ENCODE measurements at regions not wholly inside any gene's neighbourhood (a gene's known extent, or its start where the extent isn't known, plus 50 kb on each side); places are given as distances from the start of the nearest gene placed in this dataset.
"Not testable (repeated sequence)": the region's sequence is repeated elsewhere in the genome, so short reads cannot be mapped to it uniquely, and the experiment has no call there.

DNA sequence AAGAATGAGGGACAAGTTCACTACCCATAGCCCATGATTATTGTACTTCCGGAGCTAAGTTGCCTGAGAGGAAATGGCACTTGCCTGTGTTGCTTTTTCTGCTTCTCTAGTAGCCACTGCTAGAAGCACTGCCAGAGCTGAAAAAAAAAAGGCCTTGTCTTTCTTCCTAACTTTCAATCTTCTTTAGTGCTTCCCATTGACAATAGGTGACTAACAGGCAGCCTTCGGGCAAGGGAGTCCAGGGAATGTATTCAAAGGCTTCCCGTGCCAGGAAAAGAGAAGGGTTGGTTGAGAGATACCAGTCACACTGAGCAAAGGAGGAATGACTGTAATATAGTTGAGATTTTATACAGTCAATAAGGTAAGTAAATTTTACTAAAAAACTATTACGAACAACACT lies 242.0 kb downstream of the CALCRL start:
- no peak for DNase-seq (ENCODE audit: low read depth)

DNA sequence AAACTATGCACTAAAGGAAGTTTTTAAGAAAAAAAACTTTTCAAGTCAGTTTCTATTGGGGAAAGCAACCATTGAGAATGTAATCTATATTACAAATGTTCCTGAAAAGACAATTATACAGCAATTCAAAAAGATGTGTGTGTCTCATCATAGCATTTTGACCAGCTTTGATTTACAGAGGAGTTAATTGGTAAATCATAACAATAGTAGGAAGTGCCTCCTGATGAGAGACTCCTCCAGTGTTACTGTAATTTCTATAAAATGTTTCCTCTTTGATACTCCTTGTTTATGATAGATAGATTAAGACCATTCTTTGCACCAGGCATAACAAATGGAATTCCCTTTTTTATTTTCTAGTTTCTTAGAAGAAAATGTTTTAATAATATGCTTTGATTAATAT lies 249.9 kb downstream of the CALCRL start:
- no peak for DNase-seq (ENCODE audit: low read depth)

DNA sequence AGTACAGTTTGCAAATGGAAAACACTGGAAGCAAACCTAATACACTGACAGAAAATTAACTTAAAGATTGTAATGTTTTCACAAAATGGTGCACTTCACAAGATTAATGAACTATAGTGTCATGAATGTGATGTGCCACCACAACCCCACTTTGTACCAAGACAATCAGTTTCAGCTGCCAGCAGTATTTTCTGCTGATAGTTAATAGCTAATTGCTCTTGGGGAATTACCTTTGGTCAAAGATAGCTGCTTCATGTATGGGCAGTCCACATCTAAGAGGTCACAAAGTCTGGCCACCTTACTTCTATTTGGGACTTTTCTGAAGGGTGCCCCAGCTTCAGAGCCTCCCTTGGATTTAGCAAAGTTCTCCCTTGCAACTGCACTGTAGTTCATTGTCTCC lies 254.0 kb downstream of the CALCRL start:
- DNase-seq (ENCODE audit: low read depth): no peak

DNA sequence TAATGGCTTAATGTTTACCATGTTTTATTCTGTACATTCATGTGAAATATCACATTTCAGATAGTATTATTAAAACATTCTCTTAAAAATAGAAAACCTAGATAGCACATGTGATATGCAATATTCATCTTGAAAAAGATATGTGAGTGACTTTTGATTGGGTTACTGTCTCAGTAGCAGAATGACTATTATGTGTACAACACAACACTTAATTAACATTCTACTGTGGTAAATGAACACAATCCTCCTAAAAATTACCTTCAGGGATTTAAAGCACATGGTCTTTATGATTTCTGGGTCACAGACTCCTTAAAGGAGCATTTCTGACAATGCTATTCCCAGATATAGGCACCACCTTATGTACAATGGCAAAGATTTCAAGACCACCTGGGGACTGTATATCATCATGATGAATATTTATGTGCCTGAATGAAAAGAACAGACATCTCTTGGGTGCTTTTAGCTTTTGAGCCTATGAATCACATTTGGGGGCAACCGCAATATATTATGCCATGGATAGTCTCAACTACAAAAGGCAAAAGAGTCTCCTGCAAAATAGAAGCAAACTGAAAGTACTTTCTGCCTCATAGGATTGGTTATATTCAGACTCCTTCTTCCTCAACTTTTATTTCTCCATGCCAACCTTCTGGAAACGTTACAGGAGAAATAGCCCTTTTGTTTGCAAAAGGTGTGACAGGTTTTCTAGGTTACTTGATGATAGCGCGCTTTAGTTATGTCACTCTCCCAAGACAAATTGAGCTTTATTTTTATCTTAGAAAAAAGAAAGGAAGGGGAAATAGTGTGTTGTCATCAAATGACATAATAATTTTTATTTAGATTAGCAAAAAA lies 259.0 kb downstream of the CALCRL start:
- DNase-seq (ENCODE audit: low read depth): no peak

DNA sequence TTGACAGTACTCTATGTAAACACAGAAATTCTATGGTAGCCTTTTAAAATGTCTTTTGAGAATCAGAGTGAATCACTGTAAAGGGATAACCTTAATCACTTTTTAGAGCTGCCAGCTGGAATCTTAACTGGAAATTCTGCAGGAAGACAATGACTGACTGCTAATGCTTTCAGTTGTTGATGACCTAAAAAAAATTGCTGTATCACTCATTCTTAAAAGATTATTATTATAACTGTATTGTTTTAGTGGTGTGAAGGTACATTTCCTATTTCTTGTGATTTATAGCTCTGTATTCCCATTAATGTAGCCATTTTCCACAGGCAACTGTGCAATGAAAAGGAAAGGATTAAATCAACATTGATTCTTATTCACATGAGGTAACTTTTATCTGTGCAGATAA lies 260.5 kb downstream of the CALCRL start:
- no peak for DNase-seq (ENCODE audit: low read depth)

DNA sequence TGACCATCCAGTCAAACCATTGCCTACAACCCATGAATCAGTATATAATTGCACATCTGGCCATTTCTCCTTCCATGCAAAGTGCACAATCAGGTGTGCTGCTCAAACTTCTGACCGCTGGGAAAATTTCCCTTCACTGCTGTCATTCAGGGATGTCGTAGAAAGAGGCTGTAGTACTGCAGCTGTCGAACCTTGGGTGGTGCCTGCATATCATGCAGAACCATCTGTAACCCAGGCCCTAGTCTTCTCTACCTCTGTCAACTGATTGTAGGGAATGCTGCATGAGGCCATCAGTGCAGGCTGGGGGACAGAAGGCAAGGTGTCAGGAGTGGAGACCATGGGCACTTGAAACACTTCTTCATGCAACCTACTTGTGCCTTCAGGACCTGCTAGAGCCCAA lies 267.5 kb downstream of the CALCRL start:
- no peak for DNase-seq (ENCODE audit: low read depth)

DNA sequence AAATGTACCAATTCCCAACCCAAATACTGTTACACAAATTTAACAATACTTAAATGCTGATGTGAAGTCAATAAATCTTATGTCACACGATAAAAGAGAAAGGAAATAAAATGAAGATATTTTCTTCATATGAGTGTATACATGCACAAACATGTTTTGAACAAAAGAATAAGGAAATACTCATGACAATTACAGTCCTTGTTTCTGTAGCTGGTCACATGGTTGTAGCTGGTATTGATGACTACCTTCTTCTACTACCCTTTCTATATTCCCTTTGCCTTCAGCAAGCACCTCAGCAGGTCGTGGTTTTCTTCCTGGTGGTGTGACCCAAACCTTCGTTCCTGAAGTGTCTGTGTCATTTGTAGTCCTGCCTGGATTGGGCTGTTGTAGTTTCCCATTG lies 269.2 kb downstream of the CALCRL start:
- DNase-seq (ENCODE audit: low read depth): not testable (repeated sequence)

DNA sequence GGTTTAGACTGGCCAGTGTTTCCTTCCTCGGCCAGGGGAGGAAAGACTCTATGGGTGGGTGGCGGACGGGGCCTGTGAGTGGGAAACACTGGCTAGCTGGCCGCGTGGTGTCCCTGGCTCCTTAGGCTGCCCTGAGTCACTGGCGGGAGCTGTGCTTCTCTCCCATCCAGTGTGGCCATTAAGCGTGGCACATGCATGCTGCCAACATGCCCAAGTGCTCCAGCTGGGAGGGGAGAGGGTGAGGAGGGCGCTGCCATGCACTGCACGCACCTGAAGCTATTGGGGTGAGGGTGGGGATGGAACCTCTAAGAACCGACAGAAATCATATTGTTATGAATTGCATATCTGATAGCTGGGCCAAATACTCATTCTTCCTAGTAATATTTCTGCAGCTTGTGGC lies 270.8 kb downstream of the CALCRL start:
- no peak for DNase-seq (ENCODE audit: low read depth)

DNA sequence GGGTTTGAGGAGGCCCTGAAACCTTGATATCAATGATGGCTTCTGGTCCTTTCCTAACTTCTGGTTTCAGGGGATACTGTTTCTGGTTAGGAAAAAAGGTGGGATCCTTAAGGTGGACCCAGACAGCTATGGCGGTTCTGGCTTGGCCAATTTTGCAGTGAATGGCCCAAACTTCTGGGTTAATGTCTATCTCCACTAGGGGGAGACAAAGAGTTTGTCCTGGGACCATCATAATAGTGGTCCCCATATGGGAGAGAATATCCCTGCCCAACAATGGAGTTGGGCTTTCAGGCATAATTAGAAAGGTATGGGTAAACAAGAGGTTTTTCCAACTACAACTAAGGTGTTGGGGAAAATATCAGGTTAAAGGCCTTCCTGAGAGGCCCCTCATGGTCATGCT lies 273.5 kb downstream of the CALCRL start:
- no peak for DNase-seq (ENCODE audit: low read depth)

DNA sequence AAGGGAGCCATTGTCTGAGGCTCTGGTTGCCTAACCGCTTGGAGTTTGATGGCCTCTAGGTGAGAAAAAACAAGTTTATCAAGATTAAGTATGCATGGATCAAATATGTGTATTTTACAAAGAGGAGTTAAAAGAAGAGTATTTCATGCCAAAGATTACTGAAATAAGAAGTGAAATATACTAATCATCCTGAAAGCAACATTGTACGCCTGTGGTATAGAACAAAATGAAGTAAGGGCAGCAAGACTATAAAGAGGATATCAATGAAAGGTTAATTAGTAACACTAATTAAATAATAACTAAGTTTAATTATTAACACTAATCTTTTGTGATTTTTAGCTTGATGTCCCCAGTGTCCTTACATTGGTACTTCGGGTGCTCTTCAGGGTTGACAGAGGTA lies 276.7 kb downstream of the CALCRL start:
- no peak for DNase-seq (ENCODE audit: low read depth)

DNA sequence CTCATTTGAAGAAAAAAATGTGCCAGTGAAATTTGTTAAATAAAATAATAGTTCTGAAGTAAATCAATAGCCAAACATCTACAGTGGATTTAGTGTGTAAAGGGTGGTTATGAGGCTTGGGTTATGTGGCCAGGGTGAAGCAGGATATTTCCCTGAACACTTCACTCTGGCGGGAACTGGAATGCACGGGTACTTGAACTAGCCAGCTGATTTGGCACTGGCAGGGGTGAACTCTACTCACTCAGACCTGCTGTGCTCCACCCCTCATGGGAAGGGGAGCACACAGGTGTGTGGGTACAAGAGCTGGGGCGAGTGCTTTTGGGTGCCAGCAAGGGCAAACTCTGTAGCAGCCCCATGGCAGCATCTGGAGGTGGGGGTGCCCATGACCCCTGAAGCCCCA lies 278.2 kb downstream of the CALCRL start:
- no peak for DNase-seq (ENCODE audit: low read depth)

DNA sequence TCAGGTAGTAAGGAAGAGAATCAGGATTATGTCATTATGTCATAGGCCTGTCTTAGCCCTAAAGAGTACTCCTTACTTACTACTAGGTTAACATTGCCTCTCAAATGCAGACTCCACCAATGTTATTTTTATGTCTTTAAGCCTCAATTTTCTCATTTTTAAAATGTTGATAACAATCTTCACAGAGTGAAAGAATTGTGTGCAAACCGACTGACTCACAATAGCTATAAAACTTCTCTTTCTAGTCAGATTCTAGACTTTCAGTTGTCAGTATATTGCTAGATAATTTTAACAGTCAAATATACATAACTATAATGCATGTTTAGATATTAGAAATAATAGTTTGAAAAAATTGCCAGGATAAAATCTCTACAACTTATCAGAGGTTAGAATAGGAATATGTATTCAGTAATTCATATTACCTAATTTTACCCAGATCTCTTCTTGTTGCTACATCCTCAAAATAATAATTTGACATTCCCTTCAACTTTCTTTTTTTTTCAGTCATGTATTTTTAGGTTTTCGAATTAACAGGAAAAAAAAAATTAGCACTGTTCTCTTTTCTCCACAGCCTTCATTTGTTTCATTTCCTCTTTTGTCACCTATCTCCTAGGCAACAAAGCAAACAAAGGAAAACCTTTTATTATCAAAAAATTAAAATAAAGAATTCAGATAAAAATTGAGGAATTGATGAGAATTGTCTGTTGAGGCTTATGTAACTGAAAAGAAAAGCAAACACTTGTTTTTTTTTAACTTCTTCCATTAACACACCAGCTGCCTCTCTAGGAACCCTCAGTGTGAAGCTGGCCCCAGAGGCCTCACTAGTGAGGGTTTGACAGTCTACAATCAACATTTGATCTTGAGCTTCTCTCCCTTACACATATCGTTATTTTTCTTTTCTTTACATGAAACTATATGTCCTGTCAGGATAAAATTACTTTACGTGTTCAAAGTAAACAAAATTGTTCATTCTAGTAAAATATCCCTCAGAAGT lies 279.0 kb downstream of the CALCRL start:
- no peak for DNase-seq (ENCODE audit: low read depth)

DNA sequence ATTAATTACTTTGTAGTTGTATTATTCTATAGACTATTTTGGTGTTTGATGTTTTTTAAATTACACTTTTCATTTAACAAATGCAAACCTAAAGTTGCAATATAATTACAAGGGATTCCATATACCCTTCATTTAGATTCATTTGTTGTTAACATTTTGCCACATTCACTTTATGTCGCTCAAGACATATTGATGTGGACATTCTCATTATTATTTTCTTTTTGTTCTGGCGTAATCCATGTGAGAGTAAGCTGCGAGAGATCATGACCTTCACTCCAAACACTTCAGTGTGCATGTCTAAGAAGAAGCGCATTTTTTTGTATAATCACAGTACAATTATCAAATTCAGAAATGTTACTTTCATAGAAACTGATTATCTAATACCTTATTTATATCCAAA lies 280.6 kb downstream of the CALCRL start:
- DNase-seq (ENCODE audit: low read depth): no peak

DNA sequence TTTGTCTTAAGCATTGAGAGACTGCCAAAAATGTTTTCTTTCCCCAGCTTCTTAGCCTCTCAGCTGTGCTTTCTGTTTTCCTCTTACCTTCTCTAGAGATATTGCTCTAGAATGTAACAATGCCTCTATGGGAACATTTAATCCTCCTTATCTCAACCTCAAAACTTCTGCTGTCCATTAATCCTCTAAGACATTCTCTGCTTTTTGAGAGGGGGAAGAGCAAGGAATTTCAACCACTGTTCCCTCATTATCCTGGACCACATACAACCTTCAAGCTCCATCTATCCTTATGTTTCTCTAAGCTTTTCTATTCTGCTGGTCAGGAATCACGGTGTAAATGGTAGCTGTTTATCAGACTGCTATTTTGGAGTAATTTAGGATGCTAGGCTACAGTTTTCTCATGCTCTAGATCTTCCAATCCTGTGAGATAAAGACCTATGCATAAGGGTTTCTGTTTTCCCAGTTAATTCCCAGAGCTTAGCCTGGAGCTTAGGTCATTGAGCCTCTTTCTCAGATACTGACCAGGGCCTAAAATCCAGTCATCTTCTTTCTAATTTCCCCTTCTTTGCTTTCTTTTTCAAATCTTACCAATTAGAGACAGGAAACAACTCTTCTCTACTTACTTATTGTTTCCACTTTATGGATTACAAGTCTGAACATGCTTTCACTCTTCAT lies 282.0 kb downstream of the CALCRL start:
- DNase-seq (ENCODE audit: low read depth): no peak

DNA sequence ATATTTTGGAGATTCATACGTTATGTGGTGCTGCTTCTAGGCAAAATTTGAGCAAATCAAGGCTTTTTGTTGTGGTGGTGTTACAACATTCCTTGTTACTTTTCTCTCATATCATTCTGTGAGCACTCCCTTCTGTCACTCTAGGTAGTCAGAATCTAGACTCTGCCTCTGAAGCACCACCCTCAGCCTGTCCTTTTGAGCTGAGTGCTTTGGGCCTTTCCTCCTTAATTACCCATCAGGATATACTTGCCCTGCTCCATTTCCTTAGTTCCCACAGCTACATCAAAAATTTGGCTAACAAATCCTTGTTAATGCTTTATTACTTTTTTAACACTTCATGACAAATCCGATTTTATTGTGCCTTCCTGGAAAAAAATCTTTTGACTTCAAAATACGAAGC lies 289.6 kb downstream of the CALCRL start:
- no peak for DNase-seq (ENCODE audit: low read depth)

DNA sequence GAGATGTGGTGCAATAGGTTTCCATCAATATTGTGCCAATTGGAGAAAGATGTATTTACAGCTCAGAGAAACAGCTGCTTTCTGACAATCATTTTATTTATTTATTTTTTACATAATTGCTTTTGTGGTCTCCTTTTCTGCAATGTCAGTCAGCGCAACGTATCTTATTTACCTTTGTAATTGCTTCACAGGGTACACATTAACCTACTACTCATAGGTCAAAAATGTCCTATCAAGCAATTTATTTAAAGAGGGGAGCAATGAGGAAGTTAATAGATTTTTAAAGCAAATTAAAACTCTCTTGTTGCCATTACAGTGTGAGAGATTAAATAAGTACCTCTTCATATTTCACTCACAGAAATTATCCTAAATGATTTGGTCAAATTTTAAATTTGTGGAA lies 291.0 kb downstream of the CALCRL start:
- DNase-seq (ENCODE audit: low read depth): no peak

DNA sequence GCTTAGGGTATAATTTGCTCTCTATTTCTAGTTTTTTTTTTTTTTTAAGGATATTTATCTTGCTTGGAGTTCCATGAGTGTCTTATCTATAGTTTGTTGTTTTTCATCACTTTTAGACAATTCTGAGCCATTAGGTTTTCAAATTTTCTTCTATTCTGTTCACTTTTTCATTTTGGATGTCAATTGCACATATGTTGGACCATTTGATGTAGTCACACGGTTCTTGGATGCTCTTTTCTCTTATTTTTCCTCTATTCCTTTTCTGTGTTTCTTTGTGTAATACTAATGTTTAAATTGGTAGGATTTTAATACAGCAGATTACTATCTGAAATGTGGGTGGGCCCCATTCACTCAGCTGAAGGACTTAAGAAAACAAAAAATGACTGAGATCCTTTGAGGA lies 292.6 kb downstream of the CALCRL start:
- DNase-seq (ENCODE audit: low read depth): no peak

DNA sequence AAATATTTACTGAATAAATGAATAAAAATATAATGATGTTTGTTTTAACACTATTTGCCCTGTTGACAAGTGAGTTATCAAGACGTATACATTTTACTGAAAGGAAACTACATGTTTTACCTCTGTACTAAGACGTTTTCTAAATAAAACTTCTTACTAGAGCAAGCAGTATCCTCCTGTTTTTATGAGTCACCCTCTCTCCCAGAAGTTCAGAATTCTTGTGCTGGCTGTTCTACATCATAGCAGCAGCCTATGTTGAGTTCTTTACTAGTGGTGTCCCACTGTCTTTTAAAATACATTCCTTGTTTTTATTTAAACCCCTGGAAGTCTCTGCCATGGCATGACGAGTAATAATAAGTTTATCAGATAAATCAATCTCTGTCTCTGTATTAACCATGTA lies 297.4 kb downstream of the CALCRL start:
- DNase-seq (ENCODE audit: low read depth): no peak

DNA sequence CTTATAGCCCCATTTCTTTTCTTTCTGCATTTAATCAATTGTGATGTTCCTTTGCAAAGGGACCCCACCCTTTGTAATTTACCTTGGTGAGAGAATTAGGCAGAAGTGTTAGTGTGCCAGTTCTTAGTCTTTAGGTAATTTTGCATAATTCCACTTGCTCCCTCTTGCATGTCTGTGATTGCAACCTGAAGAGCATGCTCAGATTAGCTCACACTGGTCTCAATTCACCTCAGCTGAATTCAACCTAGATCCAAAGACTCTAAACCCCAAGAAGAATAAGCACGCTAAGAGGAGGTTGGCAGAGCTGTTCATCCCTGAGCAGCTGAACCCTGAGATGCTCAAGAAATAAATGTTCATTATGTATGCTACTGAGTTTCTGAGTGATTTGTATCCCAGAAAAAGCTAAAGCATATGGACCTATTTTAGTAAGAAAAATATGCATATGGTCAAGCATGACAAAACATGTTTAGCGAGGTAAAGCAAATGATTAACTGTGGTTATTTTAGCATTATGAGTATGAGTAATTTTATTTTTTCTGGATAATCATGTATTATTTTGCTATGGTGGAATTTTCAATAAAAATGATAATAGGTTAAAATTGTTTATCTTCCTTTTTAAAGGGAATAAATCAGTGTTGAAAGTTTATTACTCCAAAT lies 299.2 kb upstream of the ZSWIM2 start:
- no peak for DNase-seq (ENCODE audit: low read depth)

DNA sequence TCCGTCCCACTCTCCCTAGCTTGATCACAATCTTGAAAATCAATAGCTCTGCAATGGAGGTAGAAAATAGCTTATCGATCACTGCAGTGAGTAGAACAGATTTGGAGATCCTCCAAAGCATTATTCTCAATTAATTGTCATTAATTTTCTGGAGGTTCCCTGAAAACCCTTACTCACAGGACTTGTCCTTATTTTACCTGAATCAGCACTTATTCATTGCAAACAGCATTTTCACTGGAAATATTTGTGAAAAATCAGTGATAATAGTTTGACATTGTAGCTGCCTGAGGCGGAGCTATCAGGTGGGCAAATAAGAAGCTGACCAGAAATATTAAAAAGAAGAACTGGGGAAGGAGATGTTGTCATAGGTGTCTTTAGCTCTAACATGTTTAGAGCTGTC lies 294.6 kb upstream of the ZSWIM2 start:
- DNase-seq (ENCODE audit: low read depth): no peak

DNA sequence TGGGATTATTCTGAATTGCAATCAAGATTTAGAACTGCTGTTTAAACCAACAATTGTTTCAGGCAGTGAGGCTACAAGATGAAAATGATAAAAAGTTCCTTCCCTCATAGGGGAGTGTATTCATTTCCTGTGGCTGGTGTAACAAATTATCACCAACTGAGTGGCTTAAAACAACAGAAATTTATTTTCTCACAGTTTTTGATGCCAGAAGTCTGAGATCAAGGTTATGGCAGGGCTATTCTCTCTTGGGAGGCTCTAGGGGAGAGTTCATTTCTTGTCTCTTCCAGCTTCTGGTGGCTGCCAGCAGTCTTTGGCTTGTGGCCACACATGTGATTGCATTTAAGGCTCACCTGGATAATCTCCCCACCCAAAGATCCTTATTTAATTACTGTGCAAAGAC lies 290.5 kb upstream of the ZSWIM2 start:
- no peak for DNase-seq (ENCODE audit: low read depth)

DNA sequence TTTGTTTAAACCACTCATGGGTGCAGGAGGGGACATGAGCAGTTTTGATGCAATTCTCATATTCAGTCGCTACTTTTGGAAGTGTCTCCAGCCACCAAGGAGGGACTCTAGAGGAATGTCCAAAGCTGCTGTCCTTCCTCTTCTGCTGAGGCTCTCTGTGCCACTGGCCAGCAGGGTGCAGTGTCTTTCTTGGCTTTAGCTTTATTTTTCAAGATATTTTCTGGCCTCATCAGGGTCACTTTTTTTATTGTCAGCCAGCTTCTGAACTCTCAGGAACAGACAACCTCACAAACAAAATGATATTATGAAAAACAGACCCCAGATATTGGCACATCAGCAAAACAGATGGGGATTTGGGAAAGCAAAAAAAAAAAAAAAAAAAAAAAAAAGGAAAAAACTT lies 289.3 kb upstream of the ZSWIM2 start:
- DNase-seq (ENCODE audit: low read depth): no peak

All from HS-27A (cell line).